NCI-H82 (cell line): ENCODE measurements at regions not wholly inside any gene's neighbourhood (a gene's known extent, or its start where the extent isn't known, plus 50 kb on each side); places are given as distances from the start of the nearest gene placed in this dataset.
"Not testable (repeated sequence)": the region's sequence is repeated elsewhere in the genome, so short reads cannot be mapped to it uniquely, and the experiment has no call there.

Experiments
- DNase-seq: peaks from one replicate; lab custom pipeline; 2025; lab: John Stamatoyannopoulos, UW

DNA sequence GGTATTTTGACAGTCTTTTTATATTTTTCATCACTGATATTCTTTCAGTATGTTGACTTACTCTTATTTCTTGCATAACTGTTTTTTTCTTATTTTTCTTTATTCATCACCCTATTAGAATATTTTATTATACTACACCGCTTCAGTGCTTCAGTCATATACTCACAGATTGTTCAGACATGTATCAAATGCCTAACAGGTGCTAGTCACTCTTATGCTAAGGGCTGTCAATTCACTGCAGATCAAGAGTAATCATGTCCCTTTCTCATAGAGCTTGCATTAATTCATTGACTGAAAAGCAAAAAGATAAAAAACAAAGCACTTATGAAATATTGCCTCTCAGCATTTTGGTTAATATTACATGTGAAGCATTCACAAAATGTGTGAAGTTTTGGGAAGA is 1435.6 kb downstream of the STIM2 start:
- no peak for DNase-seq

DNA sequence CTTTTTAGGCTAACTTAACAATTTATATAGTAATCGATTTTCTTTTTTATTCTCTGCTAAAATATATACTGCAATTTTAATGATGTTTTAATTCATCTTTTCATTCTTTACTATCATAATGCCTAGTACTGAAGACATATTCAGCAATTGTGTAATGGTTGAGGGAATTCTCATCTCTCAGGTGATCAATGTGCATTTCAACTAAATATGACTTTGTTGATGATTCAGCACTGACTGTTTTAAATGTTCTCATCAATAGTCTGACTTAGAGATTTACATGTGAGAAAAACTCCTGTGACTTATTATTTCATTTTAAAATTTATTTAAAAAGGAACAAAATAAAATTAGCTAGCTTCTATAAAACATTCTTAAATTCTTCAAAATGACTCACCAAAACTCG is 1450.3 kb downstream of the STIM2 start:
- DNase-seq: no peak

DNA sequence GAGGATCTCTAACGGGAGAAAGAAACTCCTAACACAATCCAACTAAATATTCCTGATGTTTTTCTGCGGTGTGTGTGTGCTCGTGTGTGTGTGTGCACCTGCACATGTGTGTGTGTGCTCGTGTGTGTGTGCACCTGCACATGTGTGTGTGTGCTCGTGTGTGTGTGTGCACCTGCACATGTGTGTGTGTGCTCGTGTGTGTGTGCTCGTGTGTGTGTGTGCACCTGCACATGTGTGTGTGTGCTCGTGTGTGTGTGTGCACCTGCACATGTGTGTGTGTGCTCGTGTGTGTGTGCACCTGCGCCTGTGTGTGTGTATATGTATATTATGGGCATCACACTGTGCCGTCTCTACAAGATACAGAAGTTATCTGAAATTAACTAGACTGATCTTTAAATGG is 1451.9 kb downstream of the STIM2 start:
- DNase-seq: not testable (repeated sequence)

- DNase-seq: no peak
These were observed 1453.4 kb downstream of the STIM2 start for GRCh38 chr4:28313729-28314713.

GRCh38 chr4:28317221-28317620 is 1456.6 kb downstream of the STIM2 start:
- no peak for DNase-seq

DNA sequence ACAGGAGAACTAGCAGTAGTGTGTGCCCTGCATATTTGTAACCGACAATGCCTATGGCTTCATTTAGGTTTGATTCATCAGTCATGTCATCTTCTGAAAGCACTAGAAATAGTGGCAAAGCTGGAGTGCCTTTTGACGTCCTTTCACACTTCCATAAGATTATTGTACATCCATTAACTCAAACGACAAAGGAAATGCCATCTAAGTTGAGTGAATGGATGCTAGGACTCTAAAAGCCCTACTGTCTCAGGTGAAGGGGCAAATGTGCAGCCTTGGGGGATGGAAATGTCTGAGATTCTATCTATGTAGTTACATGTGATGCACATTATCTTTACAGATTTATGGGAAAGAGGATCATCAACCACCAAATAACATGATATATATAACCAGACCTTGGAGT is 1473.6 kb downstream of the STIM2 start:
- no peak for DNase-seq

GRCh38 chr4:28341784-28342183 is 1481.1 kb downstream of the STIM2 start:
- DNase-seq: no peak

DNA sequence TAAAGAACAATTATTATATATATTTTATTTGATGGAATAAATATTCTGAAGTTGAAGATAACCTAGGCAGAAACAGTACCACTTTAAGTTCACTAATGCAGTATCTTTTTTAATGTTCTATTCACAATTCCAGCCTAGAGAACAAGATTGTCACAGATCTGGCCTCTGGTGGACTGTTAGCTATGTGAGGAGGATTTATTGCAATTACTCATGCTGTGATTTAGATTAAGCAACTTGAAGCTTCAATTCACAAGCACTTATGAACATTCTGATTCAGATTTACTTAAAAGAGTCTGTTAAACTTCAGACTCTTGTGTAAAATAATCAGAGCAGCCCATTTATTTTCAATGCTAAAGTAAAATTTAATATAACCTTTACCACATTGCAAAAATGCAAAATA is 1489.8 kb downstream of the STIM2 start:
- DNase-seq: peak; percentile 0

DNA sequence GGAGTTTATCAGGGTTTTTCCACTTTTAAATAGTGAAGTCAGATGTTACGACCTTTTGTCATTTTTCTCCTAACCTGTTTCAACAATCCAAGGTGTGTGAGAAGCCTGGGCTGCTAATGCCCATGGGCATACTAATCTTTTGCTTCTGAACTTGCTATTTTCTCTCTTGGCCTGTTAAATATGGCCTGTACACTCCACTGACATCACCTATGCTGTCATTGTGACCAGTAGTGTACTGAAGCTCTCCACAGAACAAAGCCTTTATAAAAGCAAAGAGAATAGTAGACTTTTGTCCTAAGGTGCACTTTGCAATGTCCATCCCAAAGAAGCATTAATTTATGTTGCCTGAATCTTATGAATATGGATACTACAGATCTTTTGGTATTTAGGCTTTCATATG is 1490.5 kb downstream of the STIM2 start:
- no peak for DNase-seq

DNA sequence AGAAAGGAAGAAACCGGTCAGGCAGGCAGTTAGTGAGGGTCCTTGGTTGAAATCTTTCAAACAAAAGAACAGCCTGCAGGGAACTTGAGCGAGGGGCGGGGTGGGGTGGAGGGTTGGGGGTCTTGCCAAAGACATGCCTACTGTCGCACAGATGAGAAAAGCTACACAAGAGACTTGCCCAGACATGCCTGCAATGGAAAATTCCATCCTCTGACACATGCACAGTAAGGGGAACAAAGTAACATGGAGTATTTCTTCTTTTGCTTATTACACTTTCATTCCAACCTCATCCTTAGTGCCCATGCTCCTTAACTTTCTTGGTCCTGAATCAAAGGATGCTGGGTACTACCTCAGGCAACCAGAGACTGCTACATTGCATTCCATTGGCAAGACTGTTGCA is 1491.2 kb downstream of the STIM2 start:
- no peak for DNase-seq

GRCh38 chr4:28354880-28355656 is 1494.4 kb downstream of the STIM2 start:
- DNase-seq: peak; percentile 67

- peak; percentile 62 for DNase-seq
These were observed 1497.3 kb downstream of the STIM2 start for GRCh38 chr4:28357990-28358389.

- DNase-seq: no peak
These were observed 1498.0 kb downstream of the STIM2 start for GRCh38 chr4:28358606-28359005.

- DNase-seq: no peak
These were observed 1500.0 kb downstream of the STIM2 start for GRCh38 chr4:28360681-28361080.

- DNase-seq: no peak
These were observed 1501.5 kb downstream of the STIM2 start for GRCh38 chr4:28362169-28362568.

- no peak for DNase-seq
These were observed 1508.9 kb downstream of the STIM2 start for GRCh38 chr4:28369499-28369898.

DNA sequence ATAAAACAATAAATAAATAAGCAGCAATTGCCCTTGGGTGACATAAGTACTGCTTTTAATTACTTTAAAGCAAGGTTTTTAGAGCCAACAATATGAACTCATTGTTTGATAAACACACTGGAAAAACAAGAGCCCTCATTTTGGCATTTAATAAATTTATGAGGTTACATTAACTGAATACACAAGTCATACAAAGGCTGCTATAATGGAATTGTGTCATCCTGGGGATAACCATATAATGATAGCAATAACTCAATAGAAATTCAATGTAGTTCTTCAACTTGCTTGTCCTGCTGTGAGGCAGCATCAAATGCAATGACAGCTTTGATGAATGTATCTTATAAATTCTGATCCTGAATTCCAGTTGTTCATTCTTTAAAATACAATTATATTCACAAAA is 1512.5 kb downstream of the STIM2 start:
- no peak for DNase-seq

- DNase-seq: no peak
These were observed 1513.0 kb downstream of the STIM2 start for GRCh38 chr4:28373601-28374000.

DNA sequence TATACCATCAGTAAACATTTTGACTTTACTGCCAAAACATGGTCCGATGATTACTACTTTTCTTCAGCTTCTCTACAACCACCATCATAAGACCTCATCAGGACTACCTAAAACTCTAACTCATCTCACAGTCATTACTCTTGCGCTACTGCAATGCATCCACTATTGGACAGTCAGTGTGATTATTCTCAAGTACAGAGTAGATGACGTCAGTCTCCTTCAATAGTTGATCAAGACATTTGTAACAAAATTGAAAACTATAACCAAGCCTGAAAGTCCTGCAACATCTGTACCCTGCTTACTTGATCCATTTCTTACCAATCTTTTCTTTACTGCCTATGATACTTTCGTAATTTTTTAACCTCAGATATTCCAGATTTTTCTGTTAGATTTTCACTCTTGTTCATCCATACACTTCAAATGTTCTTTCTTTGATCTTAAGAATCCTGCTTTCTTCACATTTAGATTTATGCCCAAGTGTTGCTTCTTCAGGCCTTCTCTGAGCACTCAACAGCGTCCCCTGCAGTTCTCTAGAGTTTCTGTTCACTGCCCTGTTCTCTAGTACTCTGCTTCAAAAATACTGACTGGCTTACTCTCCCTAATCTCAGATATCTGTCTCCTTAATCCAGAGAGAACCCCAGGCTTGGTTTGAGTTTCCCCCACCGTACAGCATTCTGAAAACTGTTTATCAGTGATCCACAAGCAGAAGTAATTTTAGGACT is 1517.6 kb downstream of the STIM2 start:
- DNase-seq: no peak

GRCh38 chr4:28385801-28386200 is 1525.2 kb downstream of the STIM2 start:
- peak; percentile 4 for DNase-seq

GRCh38 chr4:28386776-28387175 is 1526.1 kb downstream of the STIM2 start:
- no peak for DNase-seq

DNA sequence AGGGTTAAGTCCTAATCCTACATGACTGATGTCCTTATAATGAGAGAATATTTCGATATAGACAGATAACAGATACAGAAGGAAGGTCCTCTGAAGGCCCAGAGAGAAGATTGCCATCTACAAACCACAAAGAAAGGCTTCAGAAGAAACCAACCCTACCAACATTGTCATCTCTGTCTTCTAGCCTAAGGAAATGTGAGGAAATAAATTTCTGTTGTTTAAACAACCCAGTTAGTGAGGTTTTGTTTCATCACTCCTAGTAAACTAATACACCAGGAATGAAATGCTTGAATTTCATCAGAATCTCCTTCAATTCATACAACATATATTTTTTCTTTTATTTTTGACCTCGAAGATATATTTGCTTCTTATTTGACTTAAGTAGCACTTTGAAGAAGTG is 1527.8 kb downstream of the STIM2 start:
- DNase-seq: no peak
